HG03432 (cell line): ENCODE measurements at regions not wholly inside any gene's neighbourhood (a gene's known extent, or its start where the extent isn't known, plus 50 kb on each side); places are given as distances from the start of the nearest gene placed in this dataset.
"Not testable (repeated sequence)": the region's sequence is repeated elsewhere in the genome, so short reads cannot be mapped to it uniquely, and the experiment has no call there.

Experiments used
- ATAC-seq: cut with Tn5 transposase; IDR thresholded peaks from one replicate; pipeline ENCODE4 v1.9.1; 2021; ENCODE audit warnings: mild to moderate bottlenecking, moderate library complexity; ENCODE audit not compliant: unreplicated experiment

- ATAC-seq, result no peak
Measured at GRCh38 chr4:96389770-96390169, 549.9 kb downstream of the PDHA2 start.

GRCh38 chr4:96390404-96390803 is 550.5 kb downstream of the PDHA2 start:
- no peak for ATAC-seq

GRCh38 chr4:96395747-96396146 is 555.9 kb downstream of the PDHA2 start:
- ATAC-seq, result no peak

- ATAC-seq, result no peak
Measured at GRCh38 chr4:96406742-96407141, 566.8 kb downstream of the PDHA2 start.

- ATAC-seq, result no peak
Measured at GRCh38 chr4:96407225-96407624, 567.3 kb downstream of the PDHA2 start.

- ATAC-seq, result no peak
Measured at GRCh38 chr4:96407738-96408463, 568.0 kb downstream of the PDHA2 start.

GRCh38 chr4:96414853-96415252 is 575.0 kb downstream of the PDHA2 start:
- ATAC-seq, result not testable (repeated sequence)

- ATAC-seq, result no peak
Measured at GRCh38 chr4:96429657-96430056, 589.8 kb downstream of the PDHA2 start.

- no peak for ATAC-seq
Measured at GRCh38 chr4:96431094-96431493, 591.2 kb downstream of the PDHA2 start.

- no peak for ATAC-seq
Measured at GRCh38 chr4:96448315-96448872, 608.5 kb downstream of the PDHA2 start.

- ATAC-seq, result no peak
Measured at GRCh38 chr4:96455045-96455720, 615.3 kb downstream of the PDHA2 start.

- ATAC-seq, result not testable (repeated sequence)
Measured at GRCh38 chr4:96458031-96458430, 618.1 kb downstream of the PDHA2 start.

- ATAC-seq, result no peak
Measured at GRCh38 chr4:96459105-96459504, 619.2 kb downstream of the PDHA2 start.

- no peak for ATAC-seq
Measured at GRCh38 chr4:96465834-96466233, 625.9 kb downstream of the PDHA2 start.

- no peak for ATAC-seq
Measured at GRCh38 chr4:96471956-96472867, 632.3 kb downstream of the PDHA2 start.

GRCh38 chr4:96473246-96473645 is 633.4 kb downstream of the PDHA2 start:
- ATAC-seq, result no peak

- no peak for ATAC-seq
Measured at GRCh38 chr4:96483308-96484030, 643.6 kb downstream of the PDHA2 start.

GRCh38 chr4:96486563-96486962 is 646.7 kb downstream of the PDHA2 start:
- ATAC-seq, result no peak

- no peak for ATAC-seq
Measured at GRCh38 chr4:96497621-96498020, 657.7 kb downstream of the PDHA2 start.

- ATAC-seq, result no peak
Measured at GRCh38 chr4:96504386-96504785, 664.5 kb downstream of the PDHA2 start.
